ENCODE measurements at regions not wholly inside any gene's neighbourhood (a gene's known extent, or its start where the extent isn't known, plus 50 kb on each side); places are given as distances from the start of the nearest gene placed in this dataset.

GRCh38 chr2:144099780-144100377, 420.0 kb downstream of the ZEB2 start:
- TF ChIP-seq CTCF (IDR thresholded peaks at IDR 0.05 in 8 of 11, conservative IDR thresholded peaks at IDR 0.05 in 3 of 11) (no peak), POLR2A (IDR thresholded peaks at IDR 0.05) (no peak)

Measured in spleen (tissue), 7 donors.